GM12873 (cell line): ENCODE measurements at regions not wholly inside any gene's neighbourhood (a gene's known extent, or its start where the extent isn't known, plus 50 kb on each side); places are given as distances from the start of the nearest gene placed in this dataset.

Experiments
- CTCF ChIP-seq: IDR thresholded peaks from 2 replicates; pipeline ENCODE4 v1.5.1; 2012; ENCODE audit warnings: low read depth, mild to moderate bottlenecking, moderate library complexity, low read length, control low read depth; ENCODE audit not compliant: insufficient read depth; ENCODE audit errors: missing control alignments

GRCh38 chr7:54908760-54909438, 109.9 kb upstream of the EGFR start:
- no peak for TF ChIP-seq CTCF

GRCh38 chr7:54915870-54916598, 102.8 kb upstream of the EGFR start:
- no peak for TF ChIP-seq CTCF

- no peak for TF ChIP-seq CTCF
Observed at GRCh38 chr7:54917613-54918391, 101.0 kb upstream of the EGFR start.

- TF ChIP-seq CTCF: no peak
Observed at GRCh38 chr7:54921116-54921515, 97.7 kb upstream of the EGFR start.

GRCh38 chr7:54931532-54931931, 87.3 kb upstream of the EGFR start:
- no peak for TF ChIP-seq CTCF

GRCh38 chr7:54932818-54933543, 85.8 kb upstream of the EGFR start:
- no peak for TF ChIP-seq CTCF
